DOHH2 (cell line): ENCODE measurements at regions not wholly inside any gene's neighbourhood (a gene's known extent, or its start where the extent isn't known, plus 50 kb on each side); places are given as distances from the start of the nearest gene placed in this dataset.

Experiments
- H3F3A ChIP-seq: fragments of 200-600 bp; sonication (generic), shearing (Covaris generic); 2 replicates; pipeline ENCODE4 v1.6.0; 2016; ENCODE audit warnings: antibody characterized with exemption, mild to moderate bottlenecking; ENCODE audit not compliant: control insufficient read depth, insufficient read depth
- H3K27ac ChIP-seq: fragments of 200-600 bp; sonication (generic); 2 replicates; pipeline ENCODE4 v1.5.1; 2014; ENCODE audit warnings: low read depth, mild to moderate bottlenecking, low read length, moderate library complexity
- H3K27me3 ChIP-seq: fragments of 200-600 bp; sonication (generic); 2 replicates; pipeline ENCODE4 v1.6.1; 2014; ENCODE audit warnings: mild to moderate bottlenecking, low read length, mixed read lengths; ENCODE audit not compliant: control insufficient read depth
- H3K36me3 ChIP-seq: fragments of 200-600 bp; sonication (generic); 2 replicates; pipeline ENCODE4 v1.6.1; 2014; ENCODE audit warnings: mild to moderate bottlenecking, low read length, moderate library complexity, mixed read lengths; ENCODE audit not compliant: control insufficient read depth
- H3K4me1 ChIP-seq: fragments of 200-600 bp; sonication (generic); 2 replicates; pipeline ENCODE4 v1.6.1; 2014; ENCODE audit warnings: mild to moderate bottlenecking, low read length, mixed read lengths; ENCODE audit not compliant: control insufficient read depth
- H3K4me2 ChIP-seq: fragments of 200-600 bp; sonication (generic); 2 replicates; pipeline ENCODE4 v1.6.0; 2014; ENCODE audit warnings: mild to moderate bottlenecking, low read length, moderate library complexity
- H3K4me3 ChIP-seq: fragments of 200-600 bp; sonication (generic); 2 replicates; pipeline ENCODE4 v1.5.1; 2014; ENCODE audit warnings: mild to moderate bottlenecking, low read length, mixed read lengths
- H3K79me2 ChIP-seq: fragments of 200-600 bp; sonication (generic); 2 replicates; pipeline ENCODE4 v1.6.1; 2014; ENCODE audit warnings: mild to moderate bottlenecking, low read length, mixed read lengths; ENCODE audit not compliant: control insufficient read depth
- H3K9me2 ChIP-seq: fragments of 200-600 bp; sonication (generic); replicated peaks from 2 replicates; pipeline ENCODE4 v1.6.1; 2014; ENCODE audit warnings: mild to moderate bottlenecking, low read length, mixed read lengths; ENCODE audit not compliant: control insufficient read depth
- H3K9me3 ChIP-seq: fragments of 200-600 bp; sonication (generic); 2 replicates; pipeline ENCODE4 v1.6.1; 2014; ENCODE audit warnings: antibody characterized with exemption, low read length, mixed read lengths; ENCODE audit not compliant: control insufficient read depth, insufficient read depth
- H4K20me1 ChIP-seq: fragments of 200-600 bp; sonication (generic); 2 replicates; pipeline ENCODE4 v1.6.0; 2014; ENCODE audit warnings: low read depth, mild to moderate bottlenecking, antibody characterized with exemption, low read length, moderate library complexity; ENCODE audit not compliant: control insufficient read depth, insufficient read depth
- EZH2phosphoT487 ChIP-seq: fragments of 200-600 bp; sonication (generic); IDR thresholded peaks from 2 replicates; pipeline ENCODE4 v1.6.1; 2017; ENCODE audit warnings: borderline replicate concordance, mild to moderate bottlenecking, antibody characterized with exemption, low read length, moderate library complexity, mixed read lengths
- TF ChIP-seq, protein P1 (sequence below): fragments of 200-600 bp; sonication (generic); IDR thresholded peaks from one replicate; pipeline ENCODE4 v1.5.1; 2014; ENCODE audit warnings: antibody characterized with exemption, mild to moderate bottlenecking, low read depth, low read length; ENCODE audit not compliant: poor library complexity, severe bottlenecking

- Histone ChIP-seq H4K20me1 (no peaks in the 10 kb centered on the region), H3K4me1 (peaks cover 24% of the 10 kb centered on the region), H3K4me3 (no peak overlapping the region), H3K27me3 (no peaks in the 10 kb centered on the region), H3K9me2 (no peaks in the 10 kb centered on the region), H3K9me3 (no peaks in the 10 kb centered on the region), H3K79me2 (no peaks in the 10 kb centered on the region), H3K36me3 (no peaks in the 10 kb centered on the region), H3F3A (no peaks in the 10 kb centered on the region), H3K4me2 (no peak overlapping the region), H3K27ac (no peak overlapping the region)
- TF ChIP-seq EZH2phosphoT487 = no peak
- TF ChIP-seq, protein P1, sequence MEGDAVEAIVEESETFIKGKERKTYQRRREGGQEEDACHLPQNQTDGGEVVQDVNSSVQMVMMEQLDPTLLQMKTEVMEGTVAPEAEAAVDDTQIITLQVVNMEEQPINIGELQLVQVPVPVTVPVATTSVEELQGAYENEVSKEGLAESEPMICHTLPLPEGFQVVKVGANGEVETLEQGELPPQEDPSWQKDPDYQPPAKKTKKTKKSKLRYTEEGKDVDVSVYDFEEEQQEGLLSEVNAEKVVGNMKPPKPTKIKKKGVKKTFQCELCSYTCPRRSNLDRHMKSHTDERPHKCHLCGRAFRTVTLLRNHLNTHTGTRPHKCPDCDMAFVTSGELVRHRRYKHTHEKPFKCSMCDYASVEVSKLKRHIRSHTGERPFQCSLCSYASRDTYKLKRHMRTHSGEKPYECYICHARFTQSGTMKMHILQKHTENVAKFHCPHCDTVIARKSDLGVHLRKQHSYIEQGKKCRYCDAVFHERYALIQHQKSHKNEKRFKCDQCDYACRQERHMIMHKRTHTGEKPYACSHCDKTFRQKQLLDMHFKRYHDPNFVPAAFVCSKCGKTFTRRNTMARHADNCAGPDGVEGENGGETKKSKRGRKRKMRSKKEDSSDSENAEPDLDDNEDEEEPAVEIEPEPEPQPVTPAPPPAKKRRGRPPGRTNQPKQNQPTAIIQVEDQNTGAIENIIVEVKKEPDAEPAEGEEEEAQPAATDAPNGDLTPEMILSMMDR = no peak
These were observed 403.7 kb upstream of the ZNF608 start for GRCh38 chr5:125150041-125150669.

GRCh38 chr5:125151150-125151900, 404.9 kb upstream of the ZNF608 start:
- H3K4me2 ChIP-seq = no peak overlapping the region
- peaks cover 24% of the 10 kb centered on the region for H3K4me1 ChIP-seq
- H3K27ac ChIP-seq = no peak overlapping the region
- H3K9me3 ChIP-seq = no peaks in the 10 kb centered on the region
- no peaks in the 10 kb centered on the region for H3F3A ChIP-seq
- no peaks in the 10 kb centered on the region for H3K27me3 ChIP-seq
- H4K20me1 ChIP-seq = no peaks in the 10 kb centered on the region
- no peaks in the 10 kb centered on the region for H3K36me3 ChIP-seq
- no peaks in the 10 kb centered on the region for H3K79me2 ChIP-seq
- no peaks in the 10 kb centered on the region for H3K9me2 ChIP-seq
- H3K4me3 ChIP-seq = no peak overlapping the region
- TF ChIP-seq EZH2phosphoT487 = no peak
- TF ChIP-seq, protein P1 = no peak

DNA sequence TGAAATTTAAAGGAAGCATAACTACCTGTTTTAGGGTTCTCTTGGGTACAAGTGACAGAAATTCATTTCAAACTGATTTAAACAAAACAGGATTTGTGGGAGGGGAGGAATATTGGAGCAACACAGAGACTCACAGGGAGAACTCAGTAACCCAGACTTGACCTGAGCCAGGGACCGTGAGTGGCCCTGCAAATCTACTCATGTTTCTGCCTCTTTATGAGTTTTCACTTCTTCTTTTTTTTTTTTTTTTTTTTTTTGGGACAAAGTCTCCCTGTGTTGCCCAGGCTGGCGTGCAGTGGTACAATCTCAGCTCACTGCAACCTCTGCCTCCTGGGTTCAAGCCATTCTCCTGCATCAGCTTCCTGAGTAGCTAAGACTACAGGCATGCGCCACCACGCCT, 405.6 kb upstream of the ZNF608 start:
- H3K79me2 ChIP-seq = no peaks in the 10 kb centered on the region
- H3K4me2 ChIP-seq = no peak overlapping the region
- no peak overlapping the region for H3K27ac ChIP-seq

More for the DNA sequence above, 405.6 kb upstream of the ZNF608 start:
- no peaks in the 10 kb centered on the region for H4K20me1 ChIP-seq
- H3K4me3 ChIP-seq = no peak overlapping the region
- H3K9me3 ChIP-seq = no peaks in the 10 kb centered on the region
- H3K4me1 ChIP-seq = peaks cover 24% of the 10 kb centered on the region
- TF ChIP-seq EZH2phosphoT487 = no peak
- TF ChIP-seq, protein P1 = no peak
- H3K27me3 ChIP-seq = no peaks in the 10 kb centered on the region
- no peaks in the 10 kb centered on the region for H3F3A ChIP-seq
- no peaks in the 10 kb centered on the region for H3K9me2 ChIP-seq
- H3K36me3 ChIP-seq = no peaks in the 10 kb centered on the region
